RPMI8226 (cell line): ENCODE measurements at regions not wholly inside any gene's neighbourhood (a gene's known extent, or its start where the extent isn't known, plus 50 kb on each side); places are given as distances from the start of the nearest gene placed in this dataset.
"Not testable (repeated sequence)": the region's sequence is repeated elsewhere in the genome, so short reads cannot be mapped to it uniquely, and the experiment has no call there.

Experiments
- DNase-seq: peaks from one replicate; pipeline ENCODE4 v3.0.0-alpha.2; 2015

- DNase-seq = no peak
Observed at GRCh38 chr12:11540156-11540555, 109.3 kb upstream of the ETV6 start.

- no peak for DNase-seq
Observed at GRCh38 chr12:11540615-11541310, 108.7 kb upstream of the ETV6 start.

GRCh38 chr12:11542599-11542998 is 106.9 kb upstream of the ETV6 start:
- no peak for DNase-seq

- DNase-seq = no peak
Observed at GRCh38 chr12:11543457-11544158, 105.9 kb upstream of the ETV6 start.

GRCh38 chr12:11545484-11546330 is 103.8 kb upstream of the ETV6 start:
- DNase-seq = peak; percentile 46

GRCh38 chr12:11546582-11547270 is 102.7 kb upstream of the ETV6 start:
- DNase-seq = peak; percentile 5

- not testable (repeated sequence) for DNase-seq
Observed at GRCh38 chr12:11547271-11547646, 102.2 kb upstream of the ETV6 start.

GRCh38 chr12:11549119-11549518 is 100.4 kb upstream of the ETV6 start:
- DNase-seq = no peak

- peak; percentile 74 for DNase-seq
Observed at GRCh38 chr12:11553871-11554533, 95.5 kb upstream of the ETV6 start.

GRCh38 chr12:11555195-11555594 is 94.3 kb upstream of the ETV6 start:
- DNase-seq = no peak

- peak; percentile 13 for DNase-seq
Observed at GRCh38 chr12:11555743-11556625, 93.5 kb upstream of the ETV6 start.

- DNase-seq = no peak
Observed at GRCh38 chr12:11556682-11557081, 92.8 kb upstream of the ETV6 start.

GRCh38 chr12:11559626-11560340 is 89.7 kb upstream of the ETV6 start:
- DNase-seq = no peak

- no peak for DNase-seq
Observed at GRCh38 chr12:11561411-11561810, 88.1 kb upstream of the ETV6 start.

GRCh38 chr12:11563785-11564739 is 85.4 kb upstream of the ETV6 start:
- DNase-seq = no peak

GRCh38 chr12:11564984-11565651 is 84.4 kb upstream of the ETV6 start:
- no peak for DNase-seq

- no peak for DNase-seq
Observed at GRCh38 chr12:11565752-11566151, 83.7 kb upstream of the ETV6 start.

- DNase-seq = no peak
Observed at GRCh38 chr12:11568155-11568761, 81.2 kb upstream of the ETV6 start.
